AG09319 (cell line): ENCODE measurements at regions not wholly inside any gene's neighbourhood (a gene's known extent, or its start where the extent isn't known, plus 50 kb on each side); places are given as distances from the start of the nearest gene placed in this dataset.

Source experiments
- DNase-seq: peaks from one replicate; pipeline ENCODE4 v3.0.0-alpha.2; 2010; ENCODE audit warnings: low read depth; ENCODE audit errors: extremely low read depth
- TF ChIP-seq, protein P1 (sequence below): IDR thresholded peaks from 2 replicates; pipeline ENCODE4 v1.5.1; 2011; ENCODE audit warnings: low read depth, mild to moderate bottlenecking, inconsistent platforms, low read length, moderate library complexity

- TF ChIP-seq, protein P1, sequence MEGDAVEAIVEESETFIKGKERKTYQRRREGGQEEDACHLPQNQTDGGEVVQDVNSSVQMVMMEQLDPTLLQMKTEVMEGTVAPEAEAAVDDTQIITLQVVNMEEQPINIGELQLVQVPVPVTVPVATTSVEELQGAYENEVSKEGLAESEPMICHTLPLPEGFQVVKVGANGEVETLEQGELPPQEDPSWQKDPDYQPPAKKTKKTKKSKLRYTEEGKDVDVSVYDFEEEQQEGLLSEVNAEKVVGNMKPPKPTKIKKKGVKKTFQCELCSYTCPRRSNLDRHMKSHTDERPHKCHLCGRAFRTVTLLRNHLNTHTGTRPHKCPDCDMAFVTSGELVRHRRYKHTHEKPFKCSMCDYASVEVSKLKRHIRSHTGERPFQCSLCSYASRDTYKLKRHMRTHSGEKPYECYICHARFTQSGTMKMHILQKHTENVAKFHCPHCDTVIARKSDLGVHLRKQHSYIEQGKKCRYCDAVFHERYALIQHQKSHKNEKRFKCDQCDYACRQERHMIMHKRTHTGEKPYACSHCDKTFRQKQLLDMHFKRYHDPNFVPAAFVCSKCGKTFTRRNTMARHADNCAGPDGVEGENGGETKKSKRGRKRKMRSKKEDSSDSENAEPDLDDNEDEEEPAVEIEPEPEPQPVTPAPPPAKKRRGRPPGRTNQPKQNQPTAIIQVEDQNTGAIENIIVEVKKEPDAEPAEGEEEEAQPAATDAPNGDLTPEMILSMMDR: no peak
- no peak for DNase-seq
These were observed 245.3 kb downstream of the HACE1 start for GRCh38 chr6:104614394-104614793.

- no peak for DNase-seq
- TF ChIP-seq, protein P1: no peak
These were observed 246.2 kb downstream of the HACE1 start for GRCh38 chr6:104613416-104614001.

GRCh38 chr6:104612541-104612940 is 247.2 kb downstream of the HACE1 start:
- no peak for DNase-seq
- TF ChIP-seq, protein P1: no peak

DNA sequence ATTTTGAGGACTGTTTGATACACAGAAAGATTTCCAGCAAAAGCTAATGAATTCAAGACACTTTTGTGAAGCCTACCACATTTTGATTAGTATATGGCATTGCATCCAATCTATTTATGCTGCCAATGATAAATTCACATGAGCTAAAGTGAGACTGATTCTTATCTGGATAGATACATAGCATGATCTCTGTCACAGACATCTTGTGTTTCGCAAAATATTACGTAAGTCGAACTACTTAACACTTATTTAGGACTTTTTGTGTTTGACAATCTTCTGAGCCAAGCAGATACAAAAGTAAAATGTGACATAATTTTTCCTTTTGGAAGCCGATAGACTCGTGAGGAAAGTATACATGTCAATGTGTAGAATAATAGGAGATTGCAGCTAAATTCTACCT is 251.6 kb downstream of the HACE1 start:
- no peak for DNase-seq
- TF ChIP-seq, protein P1: no peak

DNA sequence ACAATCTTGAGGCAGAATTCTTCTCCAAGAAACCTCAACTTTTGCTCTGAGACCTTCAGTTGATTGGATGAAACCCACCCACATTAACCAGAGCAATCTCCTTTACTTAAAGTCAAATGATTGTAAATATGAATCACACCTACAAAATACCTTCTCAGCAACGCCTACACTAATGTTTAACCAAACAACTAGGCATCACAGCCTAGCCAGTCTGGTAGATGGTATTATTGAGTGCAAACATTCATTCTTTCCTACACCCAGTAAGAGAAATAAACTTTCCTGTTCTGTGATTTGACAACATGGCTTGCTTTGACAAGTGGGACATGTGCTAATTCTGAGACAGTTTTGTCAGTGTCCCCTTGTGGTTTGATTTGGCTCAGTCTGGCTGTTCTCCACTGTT is 252.2 kb downstream of the HACE1 start:
- TF ChIP-seq, protein P1: no peak
- DNase-seq: no peak

DNA sequence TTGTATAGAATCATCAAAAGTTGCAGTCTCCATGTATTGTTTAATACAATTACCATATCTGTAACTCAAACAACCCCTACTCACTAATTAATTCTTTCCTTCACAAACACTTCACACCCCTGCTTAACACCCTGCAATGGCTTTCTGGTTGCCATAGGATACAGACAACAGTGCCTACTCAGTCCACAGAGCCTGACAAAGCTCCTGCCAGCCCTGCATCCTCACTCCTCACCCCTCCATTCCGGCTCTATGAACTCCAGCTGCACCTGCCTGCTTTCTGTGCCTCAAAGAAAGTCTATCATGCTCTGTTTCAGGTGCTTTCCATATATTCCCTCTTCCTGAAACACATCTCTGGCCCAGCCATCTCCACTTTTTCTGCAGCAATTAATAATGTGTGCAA is 253.4 kb downstream of the HACE1 start:
- TF ChIP-seq, protein P1: no peak
- no peak for DNase-seq

GRCh38 chr6:104604685-104605084 is 255.0 kb downstream of the HACE1 start:
- no peak for DNase-seq
- TF ChIP-seq, protein P1: no peak
